Right kidney (tissue), 1 donor: ENCODE measurements at regions not wholly inside any gene's neighbourhood (a gene's known extent, or its start where the extent isn't known, plus 50 kb on each side); places are given as distances from the start of the nearest gene placed in this dataset.
"Not testable (repeated sequence)": the region's sequence is repeated elsewhere in the genome, so short reads cannot be mapped to it uniquely, and the experiment has no call there.

Experiments used
- DNase-seq: peaks from one replicate; pipeline ENCODE4 v3.0.0-alpha.2; 2016

DNA sequence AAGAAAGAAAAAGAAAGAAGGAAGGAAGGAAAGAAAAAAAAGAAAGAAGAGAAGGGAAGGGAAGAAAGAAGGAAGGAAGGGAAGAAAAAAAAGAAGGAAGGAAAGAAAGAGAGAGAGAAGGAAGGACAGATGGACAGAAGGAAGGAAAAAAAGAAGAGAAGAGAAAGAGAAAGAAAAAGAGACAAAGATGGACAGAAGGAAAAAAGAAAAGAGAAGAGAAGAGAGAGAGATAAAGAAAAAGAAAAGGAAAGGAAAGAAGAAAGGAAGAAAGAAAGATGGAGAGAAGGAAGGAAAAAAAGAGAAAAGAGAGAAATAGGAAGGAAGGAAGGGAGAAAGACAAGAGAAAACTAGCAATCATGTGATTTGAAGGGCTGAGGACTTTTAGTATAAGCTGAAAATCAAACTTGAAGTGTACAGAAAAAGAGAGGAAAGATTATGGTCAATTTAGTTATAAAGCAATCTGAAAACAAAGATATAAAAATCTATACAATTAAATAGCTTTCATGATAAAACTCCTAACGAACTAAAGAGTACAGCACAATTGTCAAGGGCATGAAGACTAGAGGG lies 115.3 kb downstream of the LTN1 start:
- DNase-seq: no peak

DNA sequence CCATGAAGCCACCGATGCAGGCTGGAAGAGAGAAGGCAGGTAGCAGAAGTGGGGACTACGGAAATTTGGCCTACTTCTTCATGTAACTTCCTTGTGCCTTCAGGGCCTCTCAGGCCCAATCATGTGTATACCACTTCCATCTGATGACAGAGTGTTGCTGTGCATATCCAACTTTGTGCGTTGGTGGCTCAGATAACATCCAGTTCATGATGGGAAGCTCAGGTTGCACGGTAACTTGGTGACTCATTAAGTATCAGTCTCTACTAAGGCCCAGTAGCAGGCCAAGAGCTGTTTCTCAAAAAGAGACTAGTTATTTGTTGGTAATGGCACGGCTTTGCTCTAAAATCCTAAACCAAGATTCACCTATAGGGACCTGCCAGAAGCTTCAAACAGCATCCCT lies 117.6 kb downstream of the LTN1 start:
- DNase-seq: no peak

DNA sequence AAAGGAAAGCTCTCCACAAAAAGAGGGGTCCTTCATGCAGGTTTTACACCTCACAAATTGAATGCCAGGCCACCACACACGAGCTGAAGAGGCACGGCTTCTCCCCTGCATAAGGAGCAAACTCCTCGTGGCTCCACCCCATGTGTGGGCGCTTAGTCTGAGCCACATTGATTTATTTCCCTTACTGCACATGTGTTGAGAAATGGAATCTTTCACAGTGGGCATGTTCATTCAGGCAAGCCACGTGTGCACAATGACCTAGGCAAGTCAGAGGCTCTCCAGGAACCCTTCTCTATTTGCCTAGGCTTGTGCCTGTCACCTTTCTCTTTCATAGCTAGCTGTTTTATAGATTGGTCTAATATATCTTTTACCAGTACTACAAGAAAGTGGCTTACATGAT lies 120.5 kb downstream of the LTN1 start:
- DNase-seq: no peak

DNA sequence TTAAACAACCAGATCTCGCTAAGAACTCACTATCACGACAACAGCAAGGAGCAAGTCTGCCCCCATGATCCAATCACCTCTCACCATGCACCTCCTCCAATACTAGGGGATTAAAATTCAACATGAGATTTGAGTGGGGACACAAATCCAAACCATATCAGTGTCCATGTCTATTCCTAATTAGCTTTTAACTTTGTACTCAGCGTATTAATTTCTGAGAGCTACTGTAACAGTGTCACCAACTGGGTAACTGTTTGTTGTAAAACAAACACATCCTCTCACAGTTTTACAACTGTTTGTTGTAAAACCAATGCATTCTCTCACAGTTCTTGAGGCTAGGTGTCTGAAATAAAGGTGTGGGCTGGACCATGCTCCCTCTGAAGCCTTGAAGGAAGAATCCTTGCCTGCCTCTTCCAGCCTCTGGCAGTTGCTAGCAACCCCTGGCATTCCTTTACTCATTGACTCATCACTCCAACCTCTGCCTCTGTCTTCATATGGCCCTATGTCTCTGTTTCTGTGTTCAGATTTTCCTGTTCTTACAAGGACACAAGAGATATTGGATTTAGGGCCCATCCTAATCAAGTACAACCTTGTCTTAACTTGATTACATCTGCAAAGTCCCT lies 121.2 kb downstream of the LTN1 start:
- DNase-seq: no peak

DNA sequence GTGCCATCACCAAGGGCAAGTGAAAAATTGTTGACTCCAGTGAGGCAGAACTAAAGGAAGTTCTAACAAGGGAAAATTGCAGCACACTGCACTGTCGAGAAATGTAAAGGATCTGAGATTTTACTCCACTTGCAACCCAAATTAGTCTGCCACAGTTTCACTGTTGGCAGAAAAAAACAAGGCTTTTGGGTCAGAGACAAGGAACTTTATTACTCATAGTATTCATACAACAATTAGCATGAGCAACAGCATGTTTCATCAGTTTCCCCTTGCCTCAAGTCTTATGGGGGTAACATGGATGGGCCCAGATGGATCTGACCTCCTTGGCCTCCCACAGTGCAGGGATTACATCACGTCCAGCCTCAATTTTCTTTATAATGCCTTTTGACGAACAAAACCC lies 125.3 kb downstream of the LTN1 start:
- no peak for DNase-seq

DNA sequence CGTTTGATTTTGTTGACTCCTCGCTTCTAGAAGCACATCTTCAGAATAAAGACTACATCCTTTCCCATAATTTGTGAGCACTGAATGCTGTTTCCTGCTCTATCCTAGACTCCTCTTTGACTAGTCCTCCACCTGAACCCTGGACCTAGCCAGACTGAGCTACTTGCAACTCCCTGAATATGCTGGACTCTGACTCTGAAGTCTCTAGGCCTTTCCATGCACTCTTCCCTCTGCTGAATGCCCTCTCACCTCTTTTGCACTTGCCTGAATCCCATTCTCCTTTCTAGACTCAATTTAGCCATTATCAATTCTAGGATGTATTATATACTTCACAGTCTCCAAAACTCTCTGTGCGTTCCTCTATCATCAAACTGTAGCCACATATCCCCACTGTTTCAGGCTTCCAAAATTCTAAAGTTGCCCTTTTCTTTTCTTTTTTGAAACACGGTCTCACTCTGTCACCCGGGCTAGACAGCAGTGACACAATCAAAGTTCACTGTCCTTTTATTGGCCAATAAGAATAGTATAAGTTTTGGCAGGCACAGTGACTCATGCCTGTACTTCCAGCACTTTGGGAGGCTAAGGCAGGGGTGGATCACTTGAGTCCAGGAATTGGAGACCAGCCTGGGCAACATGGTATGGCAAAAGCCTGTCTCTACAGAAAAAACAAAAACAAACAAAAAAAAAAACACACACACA lies 127.0 kb downstream of the LTN1 start:
- no peak for DNase-seq

DNA sequence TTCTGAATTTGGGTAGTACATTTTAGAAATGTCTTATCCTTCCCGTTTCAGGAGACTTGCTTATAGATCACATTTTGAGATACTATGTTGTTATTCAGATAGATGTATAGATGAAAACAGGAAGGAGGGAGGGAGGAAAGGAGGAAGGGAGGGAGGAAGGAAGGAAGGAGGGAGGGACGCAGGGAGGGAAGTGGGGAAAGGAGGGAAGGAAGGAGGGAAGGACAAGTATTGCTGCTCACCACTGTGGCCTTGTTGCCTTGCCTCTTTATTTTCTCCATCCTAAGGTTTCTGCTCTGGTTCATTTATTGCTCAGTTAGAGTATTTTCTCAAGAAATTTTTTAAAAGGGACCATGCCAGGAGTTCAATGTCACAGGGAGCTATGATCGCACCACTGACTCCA lies 134.3 kb downstream of the LTN1 start:
- no peak for DNase-seq

DNA sequence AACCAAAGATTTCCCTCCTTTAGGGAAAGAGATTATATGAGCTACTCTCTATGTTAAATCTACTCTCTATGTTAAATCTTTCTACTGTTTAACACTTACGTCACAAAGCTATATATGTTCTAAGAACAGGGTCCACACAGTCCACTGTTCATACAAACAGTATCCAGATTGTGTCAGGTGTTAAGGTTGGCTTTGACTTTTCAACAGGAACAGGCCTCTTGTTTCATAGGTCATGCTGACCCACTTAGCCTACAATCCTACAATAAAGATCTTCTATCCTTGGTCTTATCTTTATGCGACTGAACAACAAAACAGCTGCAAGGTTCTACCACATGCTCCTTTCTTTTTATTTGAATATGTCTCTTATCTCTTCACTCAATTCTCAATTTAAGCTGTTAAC lies 134.9 kb downstream of the LTN1 start:
- no peak for DNase-seq

DNA sequence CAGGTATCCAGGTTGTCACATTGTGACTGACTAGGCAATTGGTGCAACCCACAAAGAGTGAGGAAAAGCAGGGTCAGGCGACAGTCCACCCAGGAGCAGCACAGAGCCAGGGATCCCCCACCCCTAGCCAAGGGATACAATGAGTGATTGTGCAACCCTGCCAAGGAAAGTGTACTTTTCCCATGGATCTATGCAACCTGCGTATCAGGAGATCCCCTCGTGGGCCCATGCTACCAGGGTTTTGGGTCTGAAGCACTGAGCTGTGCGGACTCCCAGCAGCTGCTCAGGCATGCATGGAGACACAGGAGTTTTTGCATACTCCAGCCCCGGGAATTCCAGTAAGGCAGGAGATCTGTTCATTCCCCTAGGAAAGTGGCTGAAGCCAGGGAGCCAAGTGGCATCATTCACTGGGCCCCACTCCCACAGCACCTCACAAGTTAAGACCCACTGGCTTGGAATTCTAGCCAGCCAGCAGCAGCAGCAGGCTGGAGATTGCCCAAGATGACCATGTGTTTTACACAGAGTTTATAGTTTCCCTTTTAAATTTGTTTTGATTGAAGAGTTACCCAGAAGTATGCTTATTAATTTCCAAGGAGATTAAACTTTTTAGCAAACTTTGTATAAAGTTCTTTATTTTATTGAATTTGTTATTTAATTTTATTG lies 136.0 kb downstream of the LTN1 start:
- DNase-seq: no peak

DNA sequence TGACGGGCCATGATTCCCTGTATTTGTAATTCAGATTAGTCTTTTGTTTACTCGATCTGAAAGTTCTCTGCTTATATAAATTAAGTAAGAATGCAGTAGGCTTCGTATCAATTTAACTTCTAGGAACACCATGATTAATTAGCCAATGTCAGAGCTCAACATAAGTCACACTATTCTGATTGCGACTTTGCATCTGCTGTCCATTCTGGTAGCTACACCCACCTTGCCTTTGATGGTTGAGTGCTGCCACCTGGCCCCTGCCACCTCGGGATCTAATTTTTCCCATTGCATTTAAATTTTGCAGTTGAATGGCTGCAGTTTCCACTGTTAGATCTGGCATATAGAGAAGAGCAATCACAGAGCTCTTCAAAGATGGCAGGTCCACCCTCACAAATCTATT lies 140.0 kb downstream of the LTN1 start:
- DNase-seq: no peak

DNA sequence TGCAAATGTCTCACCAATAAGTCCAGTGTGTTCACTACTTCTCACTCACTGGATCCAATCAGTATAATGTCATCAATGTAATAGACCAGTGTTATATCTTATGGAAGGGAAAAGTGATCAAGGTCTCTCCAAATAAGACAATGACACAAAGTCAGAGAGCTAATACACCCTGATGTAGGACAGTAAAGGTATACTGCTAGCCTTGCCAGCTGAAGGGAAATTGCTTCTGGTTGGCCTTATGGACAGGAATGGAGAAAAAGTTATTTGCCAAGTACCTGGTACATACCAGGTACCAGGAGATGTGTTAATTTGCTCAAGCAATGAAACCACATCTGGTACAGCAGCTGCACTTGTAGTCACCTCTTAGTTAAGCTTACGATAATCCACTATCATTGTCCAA lies 141.0 kb downstream of the LTN1 start:
- DNase-seq: no peak

DNA sequence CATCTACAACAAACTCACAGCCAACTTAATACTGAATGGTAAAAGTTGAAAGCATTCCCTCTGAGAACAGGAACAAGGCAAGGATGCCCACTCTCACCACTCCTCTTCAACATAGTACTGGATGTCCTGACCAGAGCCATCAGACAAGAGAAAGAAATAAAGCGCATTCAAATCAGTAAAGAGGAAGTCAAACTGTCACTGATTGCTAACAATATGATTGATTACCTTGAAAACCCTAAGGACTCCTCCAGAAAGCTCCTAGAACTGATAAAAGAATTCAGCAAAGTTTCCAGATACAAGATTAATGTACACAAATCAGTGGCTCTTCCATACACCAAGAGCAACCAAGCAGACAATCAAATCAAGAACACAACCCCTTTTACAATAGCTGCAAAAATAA lies 153.4 kb downstream of the LTN1 start:
- DNase-seq: not testable (repeated sequence)

DNA sequence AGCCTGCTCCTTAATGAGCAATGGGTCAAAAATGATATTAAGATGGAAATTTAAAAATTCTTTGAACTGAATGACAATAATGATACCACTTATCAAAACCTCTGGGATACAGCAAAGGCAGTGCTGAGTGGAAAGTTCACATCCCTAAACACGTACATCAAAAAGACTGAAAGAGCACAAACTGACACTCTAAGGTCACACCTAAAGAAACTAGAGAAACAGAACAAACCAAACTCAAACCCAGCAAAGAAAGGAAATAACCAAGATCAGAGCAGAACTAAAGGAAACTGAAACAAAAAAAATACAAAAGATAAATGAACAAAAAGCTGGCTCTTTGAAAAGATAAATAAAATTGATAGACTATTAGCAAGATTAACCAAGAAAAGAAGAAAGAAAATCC lies 155.3 kb downstream of the LTN1 start:
- not testable (repeated sequence) for DNase-seq

DNA sequence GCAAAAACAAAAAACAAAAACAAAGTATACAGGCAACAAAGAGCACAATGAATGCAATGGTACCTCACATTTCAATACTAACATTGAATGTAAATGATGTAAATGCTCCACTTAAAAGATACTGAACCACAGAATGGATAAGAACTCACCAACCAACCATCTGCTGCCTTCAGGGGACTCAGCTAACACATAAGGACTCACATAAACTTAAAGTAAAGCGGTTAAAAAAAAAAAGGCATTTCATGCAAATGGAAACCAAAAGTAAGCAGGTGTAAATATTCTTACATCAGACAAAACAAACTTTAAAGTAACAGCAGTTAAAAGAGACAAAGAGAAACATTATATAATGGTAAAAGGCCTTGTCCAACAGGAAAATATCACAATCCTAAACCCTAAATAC lies 156.1 kb downstream of the LTN1 start:
- DNase-seq: not testable (repeated sequence)

DNA sequence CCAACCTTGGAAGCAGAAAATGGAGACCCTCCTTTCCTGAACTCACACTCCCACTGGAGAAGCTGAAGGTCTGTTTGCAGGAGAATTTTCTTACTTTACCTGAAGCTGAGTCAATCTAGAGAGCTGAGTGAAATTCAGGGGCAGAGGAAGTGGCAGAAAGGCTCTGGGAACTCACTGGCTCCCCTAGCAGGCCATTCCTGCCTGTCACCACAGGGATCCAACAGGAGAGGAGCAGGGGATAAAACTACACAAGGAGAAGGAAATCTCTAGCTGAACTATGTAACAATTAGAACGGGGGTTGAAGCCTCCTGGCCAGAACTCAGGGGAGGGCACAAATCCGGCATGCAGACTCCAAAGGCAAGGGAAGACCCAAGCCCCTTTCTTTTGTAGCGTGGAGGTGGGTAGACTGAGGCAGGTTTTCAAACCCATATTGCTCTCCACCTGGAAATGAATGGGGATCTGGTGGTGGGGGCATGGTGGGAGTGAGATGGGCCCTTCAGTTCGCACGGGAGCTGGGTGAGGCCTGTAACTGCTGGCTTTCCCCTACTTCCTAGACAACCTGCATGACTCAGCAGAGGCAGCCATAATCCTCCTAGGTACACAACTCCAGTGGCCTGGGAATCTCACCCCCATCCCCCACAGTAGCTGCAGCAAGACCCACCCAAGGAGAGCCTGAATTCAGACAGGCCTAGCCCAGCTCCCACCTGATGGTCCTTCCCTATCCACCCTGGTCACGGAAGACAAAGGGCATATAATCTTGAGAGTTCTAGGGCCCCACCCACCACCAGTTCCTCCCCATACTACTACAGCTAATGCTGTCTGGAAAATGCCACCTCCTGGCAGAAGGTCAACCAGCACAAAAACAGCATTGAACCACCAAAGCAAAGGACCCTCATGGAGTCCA lies 158.1 kb downstream of the LTN1 start:
- DNase-seq: no peak

DNA sequence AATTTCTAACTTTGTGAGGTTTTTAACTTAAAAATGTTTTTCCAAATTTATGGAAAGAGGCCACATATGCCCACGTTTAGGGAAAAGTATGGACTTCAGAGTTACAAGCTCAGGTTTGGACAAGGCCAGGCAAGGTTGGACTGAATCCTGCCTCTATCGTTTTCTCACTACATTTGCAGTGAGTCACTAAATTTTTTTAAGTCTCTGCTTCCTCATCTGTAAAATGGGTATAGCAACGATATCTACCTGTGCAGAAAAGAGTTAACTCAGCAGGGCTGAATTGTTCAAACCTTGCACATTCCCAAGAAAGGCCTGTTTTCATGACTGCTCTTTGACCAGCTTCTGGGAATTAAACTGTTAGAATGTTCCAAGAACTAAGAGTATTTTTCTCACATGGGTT lies 159.1 kb downstream of the LTN1 start:
- DNase-seq: no peak

DNA sequence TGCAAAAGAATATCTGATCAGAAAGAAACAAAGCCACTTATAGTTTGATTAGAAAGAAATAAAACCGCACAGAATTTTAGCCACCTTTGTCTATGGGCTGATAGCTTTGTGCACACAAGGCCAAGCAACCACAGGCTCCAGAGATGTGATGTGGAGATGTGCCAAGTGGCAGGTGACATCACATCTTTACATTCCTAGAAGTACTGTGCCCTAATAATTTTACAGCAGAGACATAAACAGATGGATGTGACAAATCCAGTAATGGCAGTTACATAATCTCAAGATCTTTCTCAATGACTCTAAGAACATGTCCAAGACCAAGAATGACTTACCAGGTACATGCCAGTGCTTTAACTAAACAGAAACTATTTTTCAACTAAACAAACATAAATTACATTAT lies 159.5 kb downstream of the LTN1 start:
- no peak for DNase-seq

DNA sequence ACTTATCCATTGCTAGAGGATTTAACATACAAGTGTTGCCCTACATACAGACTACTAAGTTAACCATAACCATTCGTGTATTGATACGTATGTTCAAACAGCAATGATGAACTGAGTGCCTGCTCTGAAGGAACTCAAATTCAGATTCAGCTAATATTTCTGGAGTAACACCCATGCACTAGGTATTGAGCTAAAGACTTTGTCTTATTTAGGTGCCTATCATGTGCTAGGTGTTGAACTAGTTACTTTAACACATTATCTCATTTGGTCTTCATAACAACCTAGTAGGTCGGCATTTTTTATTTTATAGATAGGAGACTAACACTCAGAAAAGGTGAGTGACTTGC lies 160.0 kb downstream of the LTN1 start:
- no peak for DNase-seq

DNA sequence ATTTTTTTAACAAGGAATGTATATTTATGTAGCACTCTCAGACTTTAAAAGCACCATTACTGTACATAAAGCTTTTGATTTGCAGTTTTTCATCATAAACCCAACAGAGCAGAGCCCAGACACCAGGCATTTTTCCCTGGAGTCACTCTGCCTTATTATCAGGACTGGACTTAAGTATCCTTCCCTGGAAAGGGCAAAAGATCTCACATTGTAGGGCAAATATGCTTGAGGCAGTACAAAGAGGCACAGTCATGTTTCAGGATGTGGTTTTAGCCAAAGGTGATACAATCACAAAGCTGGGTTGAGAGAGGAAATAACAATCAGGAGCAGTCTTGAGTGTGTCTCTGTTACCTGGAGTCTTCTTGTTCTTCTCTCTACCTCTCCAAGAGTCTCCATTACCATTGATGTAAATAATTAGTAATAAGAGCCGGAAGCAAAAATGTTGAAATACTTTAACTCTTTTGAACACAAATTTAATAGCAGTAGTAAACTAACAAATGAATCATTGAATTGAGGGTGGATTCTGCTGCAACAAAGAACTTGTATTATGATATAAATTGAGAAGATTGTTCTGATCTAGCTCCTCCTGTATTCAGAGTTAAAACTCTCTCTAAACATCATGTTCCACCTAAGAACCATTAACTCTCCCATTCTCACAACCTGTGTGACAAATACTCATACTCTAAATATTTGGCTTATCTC lies 160.5 kb downstream of the LTN1 start:
- no peak for DNase-seq

DNA sequence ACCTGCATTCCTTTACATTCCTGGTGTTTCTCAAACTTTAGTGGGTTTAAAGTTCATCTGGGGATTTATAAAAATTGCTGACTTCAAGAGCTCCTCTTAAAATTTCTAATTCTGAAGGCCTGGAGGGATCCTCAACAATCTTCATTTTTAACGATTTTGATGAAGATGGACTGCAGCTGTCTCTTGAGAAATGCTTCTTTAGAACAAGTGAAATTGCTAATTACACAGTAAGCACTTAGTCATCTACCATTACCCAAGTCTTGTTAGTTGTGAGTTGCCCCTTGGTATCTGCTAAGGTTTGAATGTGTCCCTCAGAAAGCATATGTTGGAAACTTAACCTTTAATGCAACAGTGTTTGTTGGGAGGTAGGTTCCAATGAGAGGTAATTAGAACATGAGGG lies 163.7 kb downstream of the LTN1 start:
- no peak for DNase-seq

DNA sequence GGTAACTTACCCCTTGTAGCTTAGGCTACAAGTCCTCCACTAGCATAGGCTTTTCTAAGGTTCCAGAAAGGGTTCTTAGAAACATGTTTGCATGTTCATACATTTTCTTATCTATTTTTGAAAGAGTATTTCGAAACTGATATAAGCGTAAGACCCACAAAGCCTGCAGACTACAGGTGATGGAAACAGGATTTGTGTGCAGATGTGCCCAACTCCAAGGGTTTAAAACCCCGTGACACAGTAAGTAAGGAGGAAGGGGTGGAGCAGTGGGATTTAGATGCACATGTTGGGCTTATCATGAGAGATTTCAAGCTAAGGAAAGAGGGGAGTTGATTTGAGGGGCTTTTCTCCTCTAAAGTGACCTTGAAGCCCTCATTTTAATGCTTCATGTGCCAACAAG lies 164.7 kb downstream of the LTN1 start:
- DNase-seq: no peak

DNA sequence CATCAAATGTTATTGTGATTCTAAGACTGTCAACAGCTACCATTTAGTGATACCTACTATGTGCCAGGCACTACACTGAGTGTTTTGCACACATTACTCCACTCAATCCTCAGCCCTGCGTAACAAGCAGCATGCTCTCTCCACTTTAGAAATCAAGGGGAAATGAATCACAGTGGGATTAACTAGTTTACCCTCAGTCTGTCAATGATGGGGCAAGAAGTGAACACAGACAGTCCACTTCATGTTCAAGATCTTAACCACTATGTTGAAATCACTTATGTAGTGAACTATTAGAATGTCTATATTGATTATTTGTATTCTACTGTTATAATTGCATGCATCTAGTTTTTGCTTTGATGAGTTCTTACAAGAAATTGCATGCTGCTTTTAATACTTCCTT lies 165.3 kb downstream of the LTN1 start:
- no peak for DNase-seq
